OCI-LY7 (cell line): ENCODE measurements at regions not wholly inside any gene's neighbourhood (a gene's known extent, or its start where the extent isn't known, plus 50 kb on each side); places are given as distances from the start of the nearest gene placed in this dataset.

Experiments
- BruUV-seq: library from RNA; stranded (reverse); fragments of 400-500 nt; replicated peaks from 2 replicates; lab custom pipeline; 2021; lab: Mats Ljungman, UMichigan
- CTCF ChIA-PET: fragments of 300-600 bp; sonication (Branson Sonifier 250); formaldehyde crosslinking; loops from one replicate; lab custom pipeline; 2022; ENCODE audit warnings: antibody characterized with exemption; ENCODE audit not compliant: unreplicated experiment; lab: Charles Lee
- POLR2A ChIA-PET: fragments of 300-600 bp; sonication (Branson Sonifier 250); formaldehyde crosslinking; loops from one replicate; lab custom pipeline; 2022; ENCODE audit warnings: antibody characterized with exemption; lab: Charles Lee
- DNase-seq: peaks from one replicate; pipeline ENCODE4 v3.0.0-alpha.2; 2015; ENCODE audit warnings: low spot score
- H2AFZ ChIP-seq: fragments of 200-600 bp; sonication (generic), shearing (Covaris generic); 2 replicates; pipeline ENCODE4 v1.6.1; 2014; ENCODE audit warnings: mild to moderate bottlenecking, antibody characterized with exemption, low read length, moderate library complexity
- H3K27ac ChIP-seq: fragments of 200-600 bp; sonication (generic); 2 replicates; pipeline ENCODE4 v1.5.1; 2014; ENCODE audit warnings: mixed run types, low read depth, mild to moderate bottlenecking, moderate library complexity, low read length, inconsistent platforms; ENCODE audit not compliant: poor library complexity, severe bottlenecking
- H3K36me3 ChIP-seq: fragments of 200-600 bp; sonication (generic); 2 replicates; pipeline ENCODE4 v1.6.1; 2014; ENCODE audit warnings: mild to moderate bottlenecking, antibody characterized with exemption, low read length, moderate library complexity, mixed read lengths; ENCODE audit not compliant: insufficient read depth
- H3K4me1 ChIP-seq: fragments of 200-600 bp; sonication (generic); 2 replicates; pipeline ENCODE4 v1.5.1; 2014; ENCODE audit warnings: mild to moderate bottlenecking, low read length; ENCODE audit not compliant: insufficient read depth, poor library complexity, severe bottlenecking
- H3K4me2 ChIP-seq: fragments of 200-600 bp; sonication (generic); 2 replicates; pipeline ENCODE4 v1.6.1; 2014; ENCODE audit warnings: mild to moderate bottlenecking, low read length
- H3K4me3 ChIP-seq: fragments of 200-600 bp; sonication (generic); 2 replicates; pipeline ENCODE4 v1.5.1; 2014; ENCODE audit warnings: mild to moderate bottlenecking, low read depth, low read length; ENCODE audit not compliant: poor library complexity, severe bottlenecking
- H3K79me2 ChIP-seq: fragments of 200-600 bp; sonication (generic); 2 replicates; pipeline ENCODE4 v1.6.1; 2016; ENCODE audit warnings: low read depth, mild to moderate bottlenecking, low read length, moderate library complexity, mixed read lengths; ENCODE audit not compliant: insufficient read depth
- H3K9me2 ChIP-seq: fragments of 200-600 bp; sonication (generic); 2 replicates; pipeline ENCODE4 v1.6.1; 2016; ENCODE audit warnings: mild to moderate bottlenecking, low read length, mixed read lengths; ENCODE audit not compliant: insufficient read depth
- H3K9me3 ChIP-seq: fragments of 200-600 bp; sonication (generic); 2 replicates; pipeline ENCODE4 v1.6.1; 2014; ENCODE audit warnings: mild to moderate bottlenecking, mixed run types, low read length, mixed read lengths
- H4K20me1 ChIP-seq: fragments of 200-600 bp; sonication (generic); 2 replicates; pipeline ENCODE4 v1.6.1; 2014; ENCODE audit warnings: mild to moderate bottlenecking, antibody characterized with exemption, low read length, moderate library complexity, mixed read lengths; ENCODE audit not compliant: insufficient read depth
- EZH2phosphoT487 ChIP-seq: fragments of 200-600 bp; sonication (generic); IDR thresholded peaks from 2 replicates; pipeline ENCODE4 v1.6.1; 2018; ENCODE audit warnings: low read depth, borderline replicate concordance, mild to moderate bottlenecking, mixed run types, antibody characterized with exemption, low read length, moderate library complexity, mixed read lengths
- intact Hi-C: fragments of 100-400 bp; cut with micrococcal nuclease; formaldehyde crosslinking; loops from one replicate; pipeline ENCODE4 v1.10.0; 2022; ENCODE audit not compliant: unreplicated experiment
- TF ChIP-seq, protein P1 (sequence below): fragments of 200-600 bp; sonication (generic); conservative IDR thresholded peaks from 2 replicates; pipeline ENCODE4 v1.5.1; 2014; ENCODE audit warnings: mild to moderate bottlenecking, antibody characterized with exemption, low read length, moderate library complexity, mixed read lengths

- no peaks in the 10 kb centered on the region for H3K4me1 ChIP-seq
- no TSS peak for BruUV-seq
- TF ChIP-seq, protein P1, sequence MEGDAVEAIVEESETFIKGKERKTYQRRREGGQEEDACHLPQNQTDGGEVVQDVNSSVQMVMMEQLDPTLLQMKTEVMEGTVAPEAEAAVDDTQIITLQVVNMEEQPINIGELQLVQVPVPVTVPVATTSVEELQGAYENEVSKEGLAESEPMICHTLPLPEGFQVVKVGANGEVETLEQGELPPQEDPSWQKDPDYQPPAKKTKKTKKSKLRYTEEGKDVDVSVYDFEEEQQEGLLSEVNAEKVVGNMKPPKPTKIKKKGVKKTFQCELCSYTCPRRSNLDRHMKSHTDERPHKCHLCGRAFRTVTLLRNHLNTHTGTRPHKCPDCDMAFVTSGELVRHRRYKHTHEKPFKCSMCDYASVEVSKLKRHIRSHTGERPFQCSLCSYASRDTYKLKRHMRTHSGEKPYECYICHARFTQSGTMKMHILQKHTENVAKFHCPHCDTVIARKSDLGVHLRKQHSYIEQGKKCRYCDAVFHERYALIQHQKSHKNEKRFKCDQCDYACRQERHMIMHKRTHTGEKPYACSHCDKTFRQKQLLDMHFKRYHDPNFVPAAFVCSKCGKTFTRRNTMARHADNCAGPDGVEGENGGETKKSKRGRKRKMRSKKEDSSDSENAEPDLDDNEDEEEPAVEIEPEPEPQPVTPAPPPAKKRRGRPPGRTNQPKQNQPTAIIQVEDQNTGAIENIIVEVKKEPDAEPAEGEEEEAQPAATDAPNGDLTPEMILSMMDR = no peak
- no peak for TF ChIP-seq EZH2phosphoT487
- ChIA-PET CTCF (no interaction called here), POLR2A (no interaction called here)
- H4K20me1 ChIP-seq = no peaks in the 10 kb centered on the region
- H3K79me2 ChIP-seq = no peaks in the 10 kb centered on the region
- no peak overlapping the region for H3K4me3 ChIP-seq
- DNase-seq = no peak
- H2AFZ ChIP-seq = no peak overlapping the region
- H3K4me2 ChIP-seq = no peak overlapping the region
- no peaks in the 10 kb centered on the region for H3K9me3 ChIP-seq
- no peaks in the 10 kb centered on the region for H3K9me2 ChIP-seq
- no peaks in the 10 kb centered on the region for H3K36me3 ChIP-seq
- intact Hi-C loops = no loop called here
- no peak overlapping the region for H3K27ac ChIP-seq
Observed at GRCh38 chr20:12927489-12927888, 81.3 kb upstream of the SPTLC3 start.

- no peak overlapping the region for H2AFZ ChIP-seq
- H3K27ac ChIP-seq = no peak overlapping the region
- intact Hi-C loops = no loop called here
- H3K36me3 ChIP-seq = no peaks in the 10 kb centered on the region
- TF ChIP-seq EZH2phosphoT487 = no peak
- TF ChIP-seq, protein P1 = no peak
- no peaks in the 10 kb centered on the region for H3K9me2 ChIP-seq
- ChIA-PET CTCF (no interaction called here), POLR2A (no interaction called here)
- H3K4me2 ChIP-seq = no peak overlapping the region
- H3K4me3 ChIP-seq = no peak overlapping the region
- BruUV-seq = no TSS peak
- no peaks in the 10 kb centered on the region for H4K20me1 ChIP-seq
- H3K4me1 ChIP-seq = no peaks in the 10 kb centered on the region
- H3K9me3 ChIP-seq = no peaks in the 10 kb centered on the region
- H3K79me2 ChIP-seq = no peaks in the 10 kb centered on the region
- no peak for DNase-seq
Observed at GRCh38 chr20:12928358-12928754, 80.4 kb upstream of the SPTLC3 start.

DNA sequence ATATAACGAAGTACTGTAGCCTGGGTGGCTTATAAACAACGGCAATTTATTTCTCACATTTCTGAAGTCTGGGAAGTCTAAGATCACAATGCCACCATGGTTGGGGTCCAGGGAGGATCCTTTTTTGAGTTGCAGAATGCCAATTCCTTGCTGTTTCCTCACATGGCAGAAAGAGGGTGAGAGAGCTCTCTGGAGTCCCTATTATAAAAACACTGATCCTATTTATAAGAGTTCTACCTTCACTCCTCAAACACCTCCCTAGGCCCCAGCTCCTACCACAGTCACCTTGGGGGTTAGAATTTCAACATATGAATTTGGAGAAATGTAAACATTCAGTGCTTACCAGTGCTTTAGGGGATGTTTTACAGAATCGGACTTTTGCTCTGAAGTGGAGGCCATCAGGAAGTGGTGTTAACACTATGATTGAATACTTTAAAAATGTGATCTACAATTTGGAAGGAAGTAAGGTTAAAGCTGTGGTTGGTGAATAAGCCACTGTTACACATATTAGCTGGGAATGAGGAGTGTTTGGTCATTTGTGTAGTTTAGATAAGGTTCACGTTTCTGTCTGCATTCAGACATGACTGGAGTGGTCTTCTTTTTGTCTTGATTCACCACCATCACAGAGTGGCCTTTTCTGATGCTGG is 79.9 kb upstream of the SPTLC3 start:
- POLR2A ChIA-PET = no interaction called here
- no TSS peak for BruUV-seq
- TF ChIP-seq EZH2phosphoT487 = no peak
- TF ChIP-seq, protein P1 = no peak
- Histone ChIP-seq H3K4me2 (no peak overlapping the region), H3K4me3 (no peak overlapping the region), H3K27ac (no peak overlapping the region), H2AFZ (no peak overlapping the region), H3K36me3 (no peaks in the 10 kb centered on the region), H3K9me3 (no peaks in the 10 kb centered on the region), H3K4me1 (no peaks in the 10 kb centered on the region), H3K79me2 (no peaks in the 10 kb centered on the region), H3K9me2 (no peaks in the 10 kb centered on the region), H4K20me1 (no peaks in the 10 kb centered on the region)
- CTCF ChIA-PET = no interaction called here
- DNase-seq = no peak
- intact Hi-C loops = no loop called here
